Neural cell (in vitro differentiated cells): ENCODE measurements at regions not wholly inside any gene's neighbourhood (a gene's known extent, or its start where the extent isn't known, plus 50 kb on each side); places are given as distances from the start of the nearest gene placed in this dataset.

Source experiments
- H2AFZ ChIP-seq: fragments of 200-600, 300-800 bp; sonication (generic), shearing (Covaris generic); 2 replicates; pipeline ENCODE4 v1.6.0; 2014; ENCODE audit warnings: low read depth, mild to moderate bottlenecking, antibody characterized with exemption, low read length, moderate library complexity
- H3F3A ChIP-seq: fragments of 200-600 bp; shearing (Covaris generic); 2 replicates; pipeline ENCODE4 v1.6.1; 2016; ENCODE audit warnings: mild to moderate bottlenecking, moderate library complexity, mixed read lengths, antibody characterized with exemption, low read length; ENCODE audit not compliant: insufficient read depth, poor library complexity, severe bottlenecking
- H3K27ac ChIP-seq: fragments of 200-600, 300-800 bp; sonication (generic), shearing (Covaris generic); 2 replicates; pipeline ENCODE4 v1.5.1; 2014; ENCODE audit warnings: mild to moderate bottlenecking, low read length, moderate library complexity
- H3K27me3 ChIP-seq: fragments of 300-800, 200-600 bp; sonication (generic), shearing (Covaris generic); 2 replicates; pipeline ENCODE4 v1.6.0; 2014; ENCODE audit warnings: mild to moderate bottlenecking, low read depth, low read length, moderate library complexity; ENCODE audit not compliant: insufficient read depth
- H3K36me3 ChIP-seq: fragments of 300-800, 200-600 bp; sonication (generic), shearing (Covaris generic); 2 replicates; pipeline ENCODE4 v1.5.1; 2014; ENCODE audit warnings: mild to moderate bottlenecking, antibody characterized with exemption, low read length, moderate library complexity; ENCODE audit not compliant: insufficient read depth
- H3K4me2 ChIP-seq: fragments of 300-800, 200-600 bp; sonication (generic), shearing (Covaris generic); 2 replicates; pipeline ENCODE4 v1.6.0; 2014; ENCODE audit warnings: mild to moderate bottlenecking, low read length
- H3K4me3 ChIP-seq: fragments of 300-800, 200-600 bp; sonication (generic), shearing (Covaris generic); 2 replicates; pipeline ENCODE4 v1.5.1; 2014; ENCODE audit warnings: mild to moderate bottlenecking, low read length, moderate library complexity
- H3K79me2 ChIP-seq: fragments of 200-600 bp; shearing (Covaris generic); replicated peaks from 2 replicates; pipeline ENCODE4 v1.6.0; 2014; ENCODE audit warnings: mild to moderate bottlenecking, low read length, moderate library complexity; ENCODE audit not compliant: insufficient read depth
- H3K9ac ChIP-seq: fragments of 300-800, 200-600 bp; sonication (generic), shearing (Covaris generic); 2 replicates; pipeline ENCODE4 v1.6.1; 2016; ENCODE audit warnings: mild to moderate bottlenecking, low read length, mixed read lengths
- H3K9me2 ChIP-seq: fragments of 200-600 bp; shearing (Covaris generic); 2 replicates; pipeline ENCODE4 v1.6.1; 2016; ENCODE audit warnings: mild to moderate bottlenecking, low read length, mixed read lengths; ENCODE audit not compliant: insufficient read depth
- H3K9me3 ChIP-seq: fragments of 200-600, 300-800 bp; sonication (generic), shearing (Covaris generic); 2 replicates; pipeline ENCODE4 v1.6.1; 2016; ENCODE audit warnings: mild to moderate bottlenecking, mixed run types, low read length, moderate library complexity, mixed read lengths
- H4K20me1 ChIP-seq: fragments of 200-600 bp; shearing (Covaris generic); 2 replicates; pipeline ENCODE4 v1.6.1; 2016; ENCODE audit warnings: mild to moderate bottlenecking, mixed run types; ENCODE audit not compliant: insufficient read depth
- EP300 ChIP-seq: fragments of 450-650 bp; conservative IDR thresholded peaks from 2 replicates; pipeline ENCODE4 v1.6.1; 2014; ENCODE audit warnings: antibody characterized with exemption, mild to moderate bottlenecking, moderate library complexity; ENCODE audit not compliant: poor library complexity, severe bottlenecking
- EZH2 ChIP-seq: fragments of 200-600, 300-800 bp; shearing (Covaris generic), sonication (generic); IDR thresholded peaks from 2 replicates; pipeline ENCODE4 v1.6.1; 2014; ENCODE audit warnings: antibody characterized with exemption, low read length, borderline replicate concordance, mild to moderate bottlenecking; ENCODE audit not compliant: insufficient read depth, poor library complexity, severe bottlenecking
- MXI1 ChIP-seq: fragments of 450-650 bp; conservative IDR thresholded peaks from 2 replicates; pipeline ENCODE4 v1.6.1; 2014; ENCODE audit warnings: antibody characterized with exemption, mild to moderate bottlenecking; ENCODE audit not compliant: poor library complexity, severe bottlenecking
- POLR2AphosphoS5 ChIP-seq: IDR thresholded peaks from 2 replicates; pipeline ENCODE4 v1.6.1; 2012
- RAD21 ChIP-seq: fragments of 450-650 bp; conservative IDR thresholded peaks from 2 replicates; pipeline ENCODE4 v1.6.1; 2014; ENCODE audit warnings: antibody characterized with exemption, mild to moderate bottlenecking, moderate library complexity
- SMC3 ChIP-seq: fragments of 450-650 bp; conservative IDR thresholded peaks from 2 replicates; pipeline ENCODE4 v1.6.1; 2014; ENCODE audit warnings: antibody characterized with exemption, mild to moderate bottlenecking, moderate library complexity; ENCODE audit not compliant: poor library complexity
- TAF1 ChIP-seq: IDR thresholded peaks from 2 replicates; pipeline ENCODE4 v1.6.1; 2012; ENCODE audit warnings: low read depth
- TF ChIP-seq, protein P1 (sequence below): IDR thresholded peaks from 2 replicates; pipeline ENCODE4 v1.6.1; 2012; ENCODE audit warnings: borderline replicate concordance
- TF ChIP-seq, protein P2 (sequence below): fragments of 450-650 bp; IDR thresholded peaks from 2 replicates; pipeline ENCODE4 v1.5.1; 2014; ENCODE audit warnings: antibody characterized with exemption, mild to moderate bottlenecking, moderate library complexity; ENCODE audit not compliant: poor library complexity, severe bottlenecking

DNA sequence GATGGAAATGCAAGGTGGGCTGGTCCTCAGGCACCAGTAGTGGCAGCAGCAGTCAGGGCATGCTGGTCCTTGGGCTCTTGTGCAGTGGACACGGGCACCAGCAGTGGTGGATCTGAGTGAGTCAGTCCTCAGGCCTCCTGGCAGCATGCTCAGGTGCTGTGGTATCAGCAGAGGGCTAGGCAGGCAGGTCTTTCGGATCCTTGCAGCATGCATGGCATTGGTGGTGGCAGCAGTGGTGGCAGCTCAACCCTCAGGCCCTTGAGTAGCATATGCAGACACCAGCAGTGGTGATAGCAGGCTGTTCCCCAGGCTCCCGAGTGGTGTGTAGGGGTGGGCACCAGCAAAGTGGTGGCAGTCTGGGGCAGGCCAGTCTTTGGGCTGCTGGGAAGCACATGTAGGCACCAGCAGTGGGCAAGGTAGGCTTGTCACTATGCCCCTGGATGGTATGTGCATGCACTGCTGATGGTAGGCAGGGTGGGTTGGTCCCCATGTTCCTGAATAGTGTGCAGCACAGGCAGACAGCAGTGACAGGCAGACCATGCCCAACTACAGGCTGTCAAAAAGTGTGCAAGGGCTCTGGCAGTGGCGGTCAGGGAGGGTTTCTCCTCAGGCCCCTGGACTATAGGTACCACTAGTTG lies 606.0 kb downstream of the ADCYAP1 start:
- no peaks in the 10 kb centered on the region for H3K79me2 ChIP-seq
- TF ChIP-seq MXI1: no peak
- TF ChIP-seq RAD21: no peak
- TF ChIP-seq, protein P1, sequence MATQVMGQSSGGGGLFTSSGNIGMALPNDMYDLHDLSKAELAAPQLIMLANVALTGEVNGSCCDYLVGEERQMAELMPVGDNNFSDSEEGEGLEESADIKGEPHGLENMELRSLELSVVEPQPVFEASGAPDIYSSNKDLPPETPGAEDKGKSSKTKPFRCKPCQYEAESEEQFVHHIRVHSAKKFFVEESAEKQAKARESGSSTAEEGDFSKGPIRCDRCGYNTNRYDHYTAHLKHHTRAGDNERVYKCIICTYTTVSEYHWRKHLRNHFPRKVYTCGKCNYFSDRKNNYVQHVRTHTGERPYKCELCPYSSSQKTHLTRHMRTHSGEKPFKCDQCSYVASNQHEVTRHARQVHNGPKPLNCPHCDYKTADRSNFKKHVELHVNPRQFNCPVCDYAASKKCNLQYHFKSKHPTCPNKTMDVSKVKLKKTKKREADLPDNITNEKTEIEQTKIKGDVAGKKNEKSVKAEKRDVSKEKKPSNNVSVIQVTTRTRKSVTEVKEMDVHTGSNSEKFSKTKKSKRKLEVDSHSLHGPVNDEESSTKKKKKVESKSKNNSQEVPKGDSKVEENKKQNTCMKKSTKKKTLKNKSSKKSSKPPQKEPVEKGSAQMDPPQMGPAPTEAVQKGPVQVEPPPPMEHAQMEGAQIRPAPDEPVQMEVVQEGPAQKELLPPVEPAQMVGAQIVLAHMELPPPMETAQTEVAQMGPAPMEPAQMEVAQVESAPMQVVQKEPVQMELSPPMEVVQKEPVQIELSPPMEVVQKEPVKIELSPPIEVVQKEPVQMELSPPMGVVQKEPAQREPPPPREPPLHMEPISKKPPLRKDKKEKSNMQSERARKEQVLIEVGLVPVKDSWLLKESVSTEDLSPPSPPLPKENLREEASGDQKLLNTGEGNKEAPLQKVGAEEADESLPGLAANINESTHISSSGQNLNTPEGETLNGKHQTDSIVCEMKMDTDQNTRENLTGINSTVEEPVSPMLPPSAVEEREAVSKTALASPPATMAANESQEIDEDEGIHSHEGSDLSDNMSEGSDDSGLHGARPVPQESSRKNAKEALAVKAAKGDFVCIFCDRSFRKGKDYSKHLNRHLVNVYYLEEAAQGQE: no peak
- no peak for TF ChIP-seq EP300
- TF ChIP-seq SMC3: no peak
- TF ChIP-seq POLR2AphosphoS5: no peak
- TF ChIP-seq TAF1: no peak
- no peaks in the 10 kb centered on the region for H3F3A ChIP-seq
- no peaks in the 10 kb centered on the region for H3K36me3 ChIP-seq
- H3K27me3 ChIP-seq: no peaks in the 10 kb centered on the region
- H3K9ac ChIP-seq: no peak overlapping the region
- H3K9me2 ChIP-seq: no peaks in the 10 kb centered on the region
- H3K4me2 ChIP-seq: no peak overlapping the region
- H3K4me3 ChIP-seq: no peak overlapping the region
- H3K27ac ChIP-seq: no peak overlapping the region
- H2AFZ ChIP-seq: no peak overlapping the region
- H3K9me3 ChIP-seq: no peaks in the 10 kb centered on the region
- H4K20me1 ChIP-seq: no peaks in the 10 kb centered on the region

DNA sequence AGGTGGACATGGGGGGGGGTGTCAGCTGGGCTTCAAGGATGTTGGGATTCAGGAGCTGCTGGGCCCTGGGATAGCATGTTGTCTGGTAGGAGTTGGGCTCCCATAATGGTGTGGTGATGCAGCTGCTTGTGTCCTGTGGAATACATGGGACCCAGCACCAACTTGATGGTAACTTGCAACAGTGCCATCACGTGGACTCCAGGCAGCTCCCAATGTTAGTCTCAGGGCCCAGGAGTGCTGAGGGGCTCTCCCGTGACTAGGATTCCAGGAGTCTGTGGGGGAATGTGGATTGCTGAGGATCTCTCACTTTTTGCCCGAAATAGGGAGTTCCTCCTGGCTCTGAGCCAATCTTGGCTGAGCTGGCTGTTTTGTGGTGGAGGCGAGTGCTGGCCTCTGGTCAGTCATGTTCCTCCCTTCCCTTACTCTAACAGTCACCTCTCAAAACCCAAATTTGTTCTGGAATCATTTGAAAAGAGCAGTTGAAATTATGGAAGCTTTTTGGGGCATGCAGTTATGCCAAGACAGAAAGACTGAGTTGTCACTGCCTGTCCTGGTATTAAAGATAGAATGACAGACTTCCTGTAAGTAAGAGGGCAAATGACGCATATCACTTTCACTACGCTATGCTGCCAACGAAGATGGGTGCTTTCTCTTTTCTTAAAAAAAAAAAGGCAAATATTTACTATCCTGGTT lies 607.1 kb downstream of the ADCYAP1 start:
- no peaks in the 10 kb centered on the region for H4K20me1 ChIP-seq
- no peaks in the 10 kb centered on the region for H3F3A ChIP-seq
- H3K9ac ChIP-seq: no peak overlapping the region
- no peaks in the 10 kb centered on the region for H3K36me3 ChIP-seq
- H2AFZ ChIP-seq: no peak overlapping the region
- no peak overlapping the region for H3K4me3 ChIP-seq
- H3K27ac ChIP-seq: no peak overlapping the region
- no peak for TF ChIP-seq MXI1
- no peak for TF ChIP-seq TAF1
- TF ChIP-seq, protein P2, sequence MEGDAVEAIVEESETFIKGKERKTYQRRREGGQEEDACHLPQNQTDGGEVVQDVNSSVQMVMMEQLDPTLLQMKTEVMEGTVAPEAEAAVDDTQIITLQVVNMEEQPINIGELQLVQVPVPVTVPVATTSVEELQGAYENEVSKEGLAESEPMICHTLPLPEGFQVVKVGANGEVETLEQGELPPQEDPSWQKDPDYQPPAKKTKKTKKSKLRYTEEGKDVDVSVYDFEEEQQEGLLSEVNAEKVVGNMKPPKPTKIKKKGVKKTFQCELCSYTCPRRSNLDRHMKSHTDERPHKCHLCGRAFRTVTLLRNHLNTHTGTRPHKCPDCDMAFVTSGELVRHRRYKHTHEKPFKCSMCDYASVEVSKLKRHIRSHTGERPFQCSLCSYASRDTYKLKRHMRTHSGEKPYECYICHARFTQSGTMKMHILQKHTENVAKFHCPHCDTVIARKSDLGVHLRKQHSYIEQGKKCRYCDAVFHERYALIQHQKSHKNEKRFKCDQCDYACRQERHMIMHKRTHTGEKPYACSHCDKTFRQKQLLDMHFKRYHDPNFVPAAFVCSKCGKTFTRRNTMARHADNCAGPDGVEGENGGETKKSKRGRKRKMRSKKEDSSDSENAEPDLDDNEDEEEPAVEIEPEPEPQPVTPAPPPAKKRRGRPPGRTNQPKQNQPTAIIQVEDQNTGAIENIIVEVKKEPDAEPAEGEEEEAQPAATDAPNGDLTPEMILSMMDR: no peak
- no peak for TF ChIP-seq POLR2AphosphoS5
- TF ChIP-seq EP300: no peak
- TF ChIP-seq, protein P1: no peak
- no peak for TF ChIP-seq SMC3
- TF ChIP-seq RAD21: no peak
- no peak for TF ChIP-seq EZH2
- no peaks in the 10 kb centered on the region for H3K79me2 ChIP-seq
- no peaks in the 10 kb centered on the region for H3K9me3 ChIP-seq
- H3K4me2 ChIP-seq: no peak overlapping the region
- no peaks in the 10 kb centered on the region for H3K9me2 ChIP-seq
- no peaks in the 10 kb centered on the region for H3K27me3 ChIP-seq
